Keratinocyte (primary cell): ENCODE measurements at regions not wholly inside any gene's neighbourhood (a gene's known extent, or its start where the extent isn't known, plus 50 kb on each side); places are given as distances from the start of the nearest gene placed in this dataset.

Experiments
- EZH2 ChIP-seq: IDR thresholded peaks from one replicate; pipeline ENCODE4 v1.6.1; 2012; ENCODE audit warnings: inconsistent platforms, mild to moderate bottlenecking, low read length, moderate library complexity
- TF ChIP-seq, protein P1 (sequence below), 3 experiments: IDR thresholded peaks in 1 of 3; conservative IDR thresholded peaks in 1 of 3; optimal IDR thresholded peaks in 1 of 3; 2 replicates in 2 of 3; 3 replicates in 1 of 3; pipeline versions ENCODE3 to v1.5.1; 2011; ENCODE audit warnings: low read length in 3 of 3, mild to moderate bottlenecking in 3 of 3, moderate library complexity in 2 of 3, control low read depth in 1 of 3, inconsistent platforms in 1 of 3; ENCODE audit not compliant: insufficient read depth in 2 of 3; ENCODE audit errors: extremely low read depth in 1 of 3

GRCh38 chr5:4203146-4203545 is 607.5 kb downstream of the IRX1 start:
- TF ChIP-seq, protein P1, sequence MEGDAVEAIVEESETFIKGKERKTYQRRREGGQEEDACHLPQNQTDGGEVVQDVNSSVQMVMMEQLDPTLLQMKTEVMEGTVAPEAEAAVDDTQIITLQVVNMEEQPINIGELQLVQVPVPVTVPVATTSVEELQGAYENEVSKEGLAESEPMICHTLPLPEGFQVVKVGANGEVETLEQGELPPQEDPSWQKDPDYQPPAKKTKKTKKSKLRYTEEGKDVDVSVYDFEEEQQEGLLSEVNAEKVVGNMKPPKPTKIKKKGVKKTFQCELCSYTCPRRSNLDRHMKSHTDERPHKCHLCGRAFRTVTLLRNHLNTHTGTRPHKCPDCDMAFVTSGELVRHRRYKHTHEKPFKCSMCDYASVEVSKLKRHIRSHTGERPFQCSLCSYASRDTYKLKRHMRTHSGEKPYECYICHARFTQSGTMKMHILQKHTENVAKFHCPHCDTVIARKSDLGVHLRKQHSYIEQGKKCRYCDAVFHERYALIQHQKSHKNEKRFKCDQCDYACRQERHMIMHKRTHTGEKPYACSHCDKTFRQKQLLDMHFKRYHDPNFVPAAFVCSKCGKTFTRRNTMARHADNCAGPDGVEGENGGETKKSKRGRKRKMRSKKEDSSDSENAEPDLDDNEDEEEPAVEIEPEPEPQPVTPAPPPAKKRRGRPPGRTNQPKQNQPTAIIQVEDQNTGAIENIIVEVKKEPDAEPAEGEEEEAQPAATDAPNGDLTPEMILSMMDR (optimal IDR thresholded peaks at IDR 0.05 in 1 of 3, IDR thresholded peaks at IDR 0.05 in 1 of 3, conservative IDR thresholded peaks at IDR 0.05 in 1 of 3; ENCODE audit: extremely low read depth in 1 of 3, insufficient read depth in 2 of 3, low read length in 3 of 3): no peak
- no peak for TF ChIP-seq EZH2
